WTC11 (cell line): ENCODE measurements at regions not wholly inside any gene's neighbourhood (a gene's known extent, or its start where the extent isn't known, plus 50 kb on each side); places are given as distances from the start of the nearest gene placed in this dataset.
A peak's percentile ranks its signal among the peaks of the same experiment; 100 is the strongest.

Experiments
- ATAC-seq: fragments of 200-7000 bp; cut with Tn5 transposase; 2 replicates; pipeline ENCODE4 v1.10.0; 2021; ENCODE audit warnings: mild to moderate bottlenecking, moderate library complexity
- CTCF ChIA-PET: fragments of 300-600 bp; sonication (Branson Sonifier 250); formaldehyde crosslinking; loops from one replicate; lab custom pipeline; 2021; ENCODE audit warnings: antibody characterized with exemption; lab: Charles Lee
- POLR2A ChIA-PET: fragments of 350-600 bp; sonication (Branson Sonifier 250); formaldehyde crosslinking; loops from one replicate; lab custom pipeline; 2021; ENCODE audit warnings: antibody characterized with exemption; lab: Charles Lee
- DNase-seq: peaks from one replicate; pipeline ENCODE4 v3.0.0; 2021; ENCODE audit warnings: low spot score
- H3K27ac Mint-ChIP-seq: 2 replicates; pipeline ENCODE4 v1.8.0; 2021; ENCODE audit warnings: mixed read lengths
- H3K27me3 Mint-ChIP-seq: 2 replicates; pipeline ENCODE4 v1.8.0; 2021; ENCODE audit warnings: low read depth, mild to moderate bottlenecking, moderate library complexity, mixed read lengths
- H3K36me3 Mint-ChIP-seq: 2 replicates; pipeline ENCODE4 v1.8.0; 2021; ENCODE audit warnings: mixed read lengths
- H3K4me1 Mint-ChIP-seq: 2 replicates; pipeline ENCODE4 v1.8.0; 2022; ENCODE audit warnings: mixed read lengths
- H3K4me3 Mint-ChIP-seq: 2 replicates; pipeline ENCODE4 v1.8.0; 2021; ENCODE audit warnings: mild to moderate bottlenecking, moderate library complexity, mixed read lengths
- H3K9me3 Mint-ChIP-seq: 2 replicates; pipeline ENCODE4 v1.8.0; 2021; ENCODE audit warnings: mixed read lengths
- AR ChIP-seq: fragments of 250-450 bp; sonication (Bioruptor Pico); IDR thresholded peaks from 2 replicates; pipeline ENCODE4 v1.9.0; 2021; ENCODE audit warnings: mild to moderate bottlenecking
- FOXJ3 ChIP-seq: sonication (generic); formaldehyde crosslinking; IDR thresholded peaks from 2 replicates; pipeline ENCODE4 v1.9.0; 2021; ENCODE audit warnings: missing genetic modification reagents, mild to moderate bottlenecking, borderline replicate concordance
- GRHL2 ChIP-seq: fragments of 250-450 bp; sonication (Bioruptor Pico); IDR thresholded peaks from 2 replicates; pipeline ENCODE4 v1.8.0; 2022; ENCODE audit warnings: mild to moderate bottlenecking, moderate library complexity; ENCODE audit not compliant: insufficient replicate concordance, severe bottlenecking
- NFATC4 ChIP-seq: fragments of 250-450 bp; sonication (Bioruptor Pico); IDR thresholded peaks from 2 replicates; pipeline ENCODE4 v1.9.0; 2021; ENCODE audit warnings: mild to moderate bottlenecking
- NFYB ChIP-seq: sonication (generic); formaldehyde crosslinking; conservative IDR thresholded peaks from 2 replicates; pipeline ENCODE4 v1.8.0; 2022; ENCODE audit warnings: low read depth, missing genetic modification reagents
- RORB ChIP-seq: fragments of 250-450 bp; sonication (Bioruptor Pico); IDR thresholded peaks from 2 replicates; pipeline ENCODE4 v1.9.0; 2021; ENCODE audit warnings: mild to moderate bottlenecking
- TP53 ChIP-seq: sonication (generic); formaldehyde crosslinking; IDR thresholded peaks from 2 replicates; pipeline ENCODE4 v1.8.1; 2023; ENCODE audit warnings: mild to moderate bottlenecking, missing genetic modification reagents
- ZNF671 ChIP-seq: fragments of 250-450 bp; sonication (Bioruptor Pico); IDR thresholded peaks from 2 replicates; pipeline ENCODE4 v1.8.0; 2021; ENCODE audit warnings: mild to moderate bottlenecking
- TF ChIP-seq, protein P1 (sequence below): sonication (generic); formaldehyde crosslinking; IDR thresholded peaks from 2 replicates; pipeline ENCODE4 v1.8.0; 2022; ENCODE audit warnings: mild to moderate bottlenecking, missing genetic modification reagents
- TF ChIP-seq, protein P2 (sequence below): sonication (generic); formaldehyde crosslinking; IDR thresholded peaks from 2 replicates; pipeline ENCODE4 v1.8.0; 2022; ENCODE audit warnings: mild to moderate bottlenecking, missing genetic modification reagents
- TF ChIP-seq, protein P3 (sequence below): sonication (generic); formaldehyde crosslinking; conservative IDR thresholded peaks from 2 replicates; pipeline ENCODE4 v1.8.1; 2023; ENCODE audit warnings: mild to moderate bottlenecking, low read depth, missing genetic modification reagents, moderate library complexity
- TF ChIP-seq, protein P4 (sequence below): sonication (generic); formaldehyde crosslinking; IDR thresholded peaks from 2 replicates; pipeline ENCODE4 v1.8.0; 2023; ENCODE audit warnings: missing genetic modification reagents, mild to moderate bottlenecking, borderline replicate concordance

DNA sequence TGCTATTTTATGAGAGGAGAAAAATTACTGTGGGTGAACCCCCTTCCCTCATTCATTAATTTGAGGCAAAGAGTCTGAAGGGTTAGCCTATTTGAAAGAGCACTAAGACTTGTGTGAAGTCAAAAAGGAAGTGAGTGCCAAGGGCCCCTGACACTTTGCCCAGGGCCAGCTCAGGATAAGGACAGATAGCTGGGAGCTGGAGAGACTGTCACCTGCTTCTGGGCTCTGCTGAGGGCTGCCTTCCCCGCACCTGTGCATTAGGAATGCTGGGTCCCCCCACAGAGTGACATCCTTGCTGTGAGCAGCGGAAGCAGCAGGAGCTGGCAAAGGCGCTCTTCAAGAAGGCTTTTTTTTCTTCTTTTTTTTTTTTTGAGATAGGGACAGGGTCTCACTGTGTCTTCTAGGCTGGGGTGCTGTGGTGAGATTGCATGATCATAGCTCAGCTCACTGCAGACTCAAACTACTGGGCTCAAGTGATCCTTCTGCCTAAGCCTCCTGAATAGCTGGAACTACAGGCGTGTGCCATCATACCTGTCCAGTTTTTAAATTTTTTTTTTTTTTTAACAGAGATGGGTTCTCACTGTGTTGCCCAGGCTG is 148.3 kb downstream of the AQP4 start:
- H3K36me3 Mint-ChIP-seq, result no peaks in the 10 kb centered on the region
- DNase-seq (peak; percentile 31), ATAC-seq (peak; percentile 79)
- no peaks in the 10 kb centered on the region for H3K9me3 Mint-ChIP-seq
- CTCF ChIA-PET, result interaction anchor here (1.1 to 2.1 kb wide), 5 partner anchors 48 to 248 kb away, joined by 3 to 13 read pairs (median 4); no protein-coding TSS in a partner anchor
- TF ChIP-seq, protein P1, sequence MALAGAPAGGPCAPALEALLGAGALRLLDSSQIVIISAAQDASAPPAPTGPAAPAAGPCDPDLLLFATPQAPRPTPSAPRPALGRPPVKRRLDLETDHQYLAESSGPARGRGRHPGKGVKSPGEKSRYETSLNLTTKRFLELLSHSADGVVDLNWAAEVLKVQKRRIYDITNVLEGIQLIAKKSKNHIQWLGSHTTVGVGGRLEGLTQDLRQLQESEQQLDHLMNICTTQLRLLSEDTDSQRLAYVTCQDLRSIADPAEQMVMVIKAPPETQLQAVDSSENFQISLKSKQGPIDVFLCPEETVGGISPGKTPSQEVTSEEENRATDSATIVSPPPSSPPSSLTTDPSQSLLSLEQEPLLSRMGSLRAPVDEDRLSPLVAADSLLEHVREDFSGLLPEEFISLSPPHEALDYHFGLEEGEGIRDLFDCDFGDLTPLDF (CRISPR knock-in tag), result no peak
- TF ChIP-seq, protein P2, sequence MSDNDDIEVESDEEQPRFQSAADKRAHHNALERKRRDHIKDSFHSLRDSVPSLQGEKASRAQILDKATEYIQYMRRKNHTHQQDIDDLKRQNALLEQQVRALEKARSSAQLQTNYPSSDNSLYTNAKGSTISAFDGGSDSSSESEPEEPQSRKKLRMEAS (CRISPR knock-in tag), result no peak
- TF ChIP-seq RORB (no peak), TP53 (CRISPR knock-in tag) (no peak)
- peaks cover 11% of the 10 kb centered on the region; the same call in 1 of the 2 replicates for H3K4me1 Mint-ChIP-seq
- no peak overlapping the region for H3K4me3 Mint-ChIP-seq
- H3K27me3 Mint-ChIP-seq, result no peaks in the 10 kb centered on the region; the same call in 1 of the 2 replicates
- POLR2A ChIA-PET, result no interaction called here
- H3K27ac Mint-ChIP-seq, result no peak overlapping the region

DNA sequence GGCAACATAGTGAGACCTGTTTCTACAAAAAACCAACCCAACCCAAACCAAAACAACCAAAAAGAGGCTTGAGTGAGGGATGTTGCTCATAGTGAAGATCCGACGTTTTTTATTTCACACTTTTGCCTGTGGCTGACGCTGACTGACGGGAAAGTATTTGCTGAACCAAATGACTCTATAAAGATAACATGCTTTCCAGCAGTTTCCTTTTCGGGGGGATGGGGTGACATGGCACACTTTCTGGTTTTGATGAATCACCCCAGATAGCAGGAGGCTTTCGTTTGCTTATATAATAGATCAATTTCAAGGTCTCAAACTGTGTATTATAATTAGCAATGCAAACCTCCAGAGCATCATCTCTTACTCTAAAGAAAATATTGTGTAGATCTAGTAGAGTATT is 150.8 kb downstream of the AQP4 start:
- Mint-ChIP-seq H3K9me3 (no peaks in the 10 kb centered on the region), H3K4me3 (no peak overlapping the region)
- CTCF ChIA-PET, result no interaction called here
- TF ChIP-seq NFYB (CRISPR knock-in tag), result no peak
- TF ChIP-seq AR (CRISPR knock-in tag), result no peak
- TF ChIP-seq, protein P3, sequence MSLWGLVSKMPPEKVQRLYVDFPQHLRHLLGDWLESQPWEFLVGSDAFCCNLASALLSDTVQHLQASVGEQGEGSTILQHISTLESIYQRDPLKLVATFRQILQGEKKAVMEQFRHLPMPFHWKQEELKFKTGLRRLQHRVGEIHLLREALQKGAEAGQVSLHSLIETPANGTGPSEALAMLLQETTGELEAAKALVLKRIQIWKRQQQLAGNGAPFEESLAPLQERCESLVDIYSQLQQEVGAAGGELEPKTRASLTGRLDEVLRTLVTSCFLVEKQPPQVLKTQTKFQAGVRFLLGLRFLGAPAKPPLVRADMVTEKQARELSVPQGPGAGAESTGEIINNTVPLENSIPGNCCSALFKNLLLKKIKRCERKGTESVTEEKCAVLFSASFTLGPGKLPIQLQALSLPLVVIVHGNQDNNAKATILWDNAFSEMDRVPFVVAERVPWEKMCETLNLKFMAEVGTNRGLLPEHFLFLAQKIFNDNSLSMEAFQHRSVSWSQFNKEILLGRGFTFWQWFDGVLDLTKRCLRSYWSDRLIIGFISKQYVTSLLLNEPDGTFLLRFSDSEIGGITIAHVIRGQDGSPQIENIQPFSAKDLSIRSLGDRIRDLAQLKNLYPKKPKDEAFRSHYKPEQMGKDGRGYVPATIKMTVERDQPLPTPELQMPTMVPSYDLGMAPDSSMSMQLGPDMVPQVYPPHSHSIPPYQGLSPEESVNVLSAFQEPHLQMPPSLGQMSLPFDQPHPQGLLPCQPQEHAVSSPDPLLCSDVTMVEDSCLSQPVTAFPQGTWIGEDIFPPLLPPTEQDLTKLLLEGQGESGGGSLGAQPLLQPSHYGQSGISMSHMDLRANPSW, result no peak
- TF ChIP-seq ZNF671, result no peak
- TF ChIP-seq FOXJ3, result no peak
- TF ChIP-seq, protein P4, sequence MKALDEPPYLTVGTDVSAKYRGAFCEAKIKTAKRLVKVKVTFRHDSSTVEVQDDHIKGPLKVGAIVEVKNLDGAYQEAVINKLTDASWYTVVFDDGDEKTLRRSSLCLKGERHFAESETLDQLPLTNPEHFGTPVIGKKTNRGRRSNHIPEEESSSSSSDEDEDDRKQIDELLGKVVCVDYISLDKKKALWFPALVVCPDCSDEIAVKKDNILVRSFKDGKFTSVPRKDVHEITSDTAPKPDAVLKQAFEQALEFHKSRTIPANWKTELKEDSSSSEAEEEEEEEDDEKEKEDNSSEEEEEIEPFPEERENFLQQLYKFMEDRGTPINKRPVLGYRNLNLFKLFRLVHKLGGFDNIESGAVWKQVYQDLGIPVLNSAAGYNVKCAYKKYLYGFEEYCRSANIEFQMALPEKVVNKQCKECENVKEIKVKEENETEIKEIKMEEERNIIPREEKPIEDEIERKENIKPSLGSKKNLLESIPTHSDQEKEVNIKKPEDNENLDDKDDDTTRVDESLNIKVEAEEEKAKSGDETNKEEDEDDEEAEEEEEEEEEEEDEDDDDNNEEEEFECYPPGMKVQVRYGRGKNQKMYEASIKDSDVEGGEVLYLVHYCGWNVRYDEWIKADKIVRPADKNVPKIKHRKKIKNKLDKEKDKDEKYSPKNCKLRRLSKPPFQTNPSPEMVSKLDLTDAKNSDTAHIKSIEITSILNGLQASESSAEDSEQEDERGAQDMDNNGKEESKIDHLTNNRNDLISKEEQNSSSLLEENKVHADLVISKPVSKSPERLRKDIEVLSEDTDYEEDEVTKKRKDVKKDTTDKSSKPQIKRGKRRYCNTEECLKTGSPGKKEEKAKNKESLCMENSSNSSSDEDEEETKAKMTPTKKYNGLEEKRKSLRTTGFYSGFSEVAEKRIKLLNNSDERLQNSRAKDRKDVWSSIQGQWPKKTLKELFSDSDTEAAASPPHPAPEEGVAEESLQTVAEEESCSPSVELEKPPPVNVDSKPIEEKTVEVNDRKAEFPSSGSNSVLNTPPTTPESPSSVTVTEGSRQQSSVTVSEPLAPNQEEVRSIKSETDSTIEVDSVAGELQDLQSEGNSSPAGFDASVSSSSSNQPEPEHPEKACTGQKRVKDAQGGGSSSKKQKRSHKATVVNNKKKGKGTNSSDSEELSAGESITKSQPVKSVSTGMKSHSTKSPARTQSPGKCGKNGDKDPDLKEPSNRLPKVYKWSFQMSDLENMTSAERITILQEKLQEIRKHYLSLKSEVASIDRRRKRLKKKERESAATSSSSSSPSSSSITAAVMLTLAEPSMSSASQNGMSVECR (CRISPR knock-in tag), result no peak
- no peak for TF ChIP-seq NFATC4 (CRISPR knock-in tag)
- no peak for TF ChIP-seq GRHL2 (CRISPR knock-in tag)
- TF ChIP-seq, all 79 proteins: peak for 0
- DNase-seq (no peak), ATAC-seq (no peak)
- Mint-ChIP-seq H3K27me3 (no peaks in the 10 kb centered on the region; the same call in 1 of the 2 replicates), H3K27ac (no peak overlapping the region), H3K36me3 (no peaks in the 10 kb centered on the region), H3K4me1 (peaks cover 25% of the 10 kb centered on the region)
- POLR2A ChIA-PET, result interaction anchor here (0.8 kb wide), 1 partner anchor 30 kb away, joined by 6 read pairs; no protein-coding TSS in a partner anchor
